CD4-positive, alpha-beta T cell treated with Interleukin-12 subunit alpha and Interleukin-12 subunit beta, for 1 hour (primary cell): ENCODE measurements at regions not wholly inside any gene's neighbourhood (a gene's known extent, or its start where the extent isn't known, plus 50 kb on each side); places are given as distances from the start of the nearest gene placed in this dataset.

Experiments
- DNase-seq: peaks from one replicate; pipeline ENCODE4 v3.0.0-alpha.2; 2020

DNA sequence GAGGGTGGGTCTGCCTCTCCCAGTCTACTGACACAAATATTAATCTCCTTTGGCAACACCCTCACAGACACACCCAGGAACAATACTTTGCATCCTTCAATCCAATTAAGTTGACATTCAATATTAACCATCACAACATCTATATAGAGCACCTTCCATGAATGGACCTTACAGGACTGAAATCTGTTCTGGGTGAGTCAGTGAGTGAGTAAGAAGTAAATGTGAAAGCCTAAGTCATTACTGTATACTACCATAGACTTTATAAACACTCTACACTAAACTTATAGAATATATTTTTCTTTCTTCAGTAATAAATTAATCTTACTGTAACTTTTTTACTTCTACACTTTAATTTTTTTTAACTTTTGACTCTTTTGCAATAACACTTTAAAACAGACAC, 993.8 kb upstream of the MAP3K7 start:
- DNase-seq, result no peak

DNA sequence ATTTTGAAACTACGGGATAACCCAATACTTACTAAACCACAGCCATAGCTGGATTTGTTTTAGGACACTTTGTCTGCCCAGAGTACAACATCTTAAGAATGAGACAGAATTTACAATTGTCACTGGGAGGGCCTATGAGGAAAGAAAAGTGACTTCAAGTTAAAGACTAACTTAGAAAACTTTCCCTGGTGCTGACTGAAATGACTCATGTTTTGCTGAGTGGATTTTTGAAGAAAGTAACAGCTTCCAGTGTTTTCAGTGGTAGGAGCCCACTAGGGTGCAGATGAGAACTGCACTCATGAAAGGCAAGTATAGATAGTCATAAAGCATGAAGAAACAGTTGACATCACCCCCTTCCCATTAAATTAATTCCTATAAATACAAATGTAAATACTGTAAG, 988.2 kb upstream of the MAP3K7 start:
- DNase-seq, result no peak

DNA sequence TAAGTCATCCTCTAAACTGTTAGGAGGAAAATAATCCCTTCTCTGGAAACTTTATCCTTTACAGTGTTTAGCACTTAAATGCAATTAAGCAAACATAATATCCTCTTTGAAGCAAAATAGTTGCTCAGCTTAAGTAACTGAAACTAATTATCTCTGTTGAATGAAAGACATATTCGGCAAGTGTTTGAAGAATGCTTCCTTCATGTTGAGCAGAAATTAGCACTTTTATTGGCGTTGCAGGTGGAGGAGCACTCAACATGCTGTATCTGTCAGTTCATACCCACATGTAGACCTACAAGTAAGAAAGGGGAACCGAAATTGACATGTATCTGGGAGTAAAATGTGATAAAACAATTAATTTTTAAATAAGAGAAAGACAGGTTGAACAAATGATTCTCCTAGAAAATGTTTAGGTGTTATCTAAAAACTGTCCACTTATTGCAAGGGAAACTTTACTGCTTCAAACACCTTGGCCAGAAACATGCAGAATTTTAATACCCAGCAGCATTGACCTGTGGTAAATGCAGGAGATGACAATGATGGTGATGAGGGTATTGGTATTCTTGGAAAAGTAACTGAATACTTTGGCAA, 987.0 kb upstream of the MAP3K7 start:
- no peak for DNase-seq

DNA sequence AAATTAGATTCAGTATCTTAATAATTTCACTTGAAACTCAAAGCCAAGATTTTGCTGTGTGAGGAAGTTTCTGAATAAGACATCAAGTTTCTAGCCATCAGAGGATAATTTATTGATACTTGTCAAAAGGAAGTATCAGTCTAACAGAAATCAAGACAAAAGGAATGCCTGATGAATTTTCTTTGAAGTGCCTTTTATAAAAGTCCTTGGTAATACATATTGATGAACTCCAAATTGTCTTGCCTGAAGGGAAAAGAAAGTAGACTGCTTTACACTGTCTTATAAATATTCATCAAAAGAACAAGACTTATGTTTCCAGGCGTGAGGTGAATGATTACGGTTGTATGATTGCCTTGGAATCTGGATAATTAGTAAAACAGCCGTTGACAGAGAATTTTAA, 986.0 kb upstream of the MAP3K7 start:
- DNase-seq, result no peak

DNA sequence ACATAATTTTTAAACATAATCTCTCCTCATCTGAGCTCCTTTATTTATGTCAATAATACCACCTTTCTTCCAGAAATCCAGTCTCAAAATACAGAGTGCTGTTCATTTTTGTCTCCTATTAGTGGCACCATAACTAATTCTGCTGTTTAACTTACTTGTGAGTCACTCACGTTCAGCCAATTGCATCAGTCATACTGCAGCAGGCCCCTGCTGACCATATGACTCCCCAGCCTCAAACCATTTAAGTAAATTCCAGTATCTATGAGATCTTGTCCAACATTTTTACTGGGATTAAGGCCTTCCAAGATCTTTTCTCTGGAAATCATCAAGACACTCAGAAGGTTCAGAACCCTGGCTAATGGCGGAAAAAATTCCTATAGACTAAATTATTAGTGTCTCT, 982.2 kb upstream of the MAP3K7 start:
- DNase-seq, result no peak

DNA sequence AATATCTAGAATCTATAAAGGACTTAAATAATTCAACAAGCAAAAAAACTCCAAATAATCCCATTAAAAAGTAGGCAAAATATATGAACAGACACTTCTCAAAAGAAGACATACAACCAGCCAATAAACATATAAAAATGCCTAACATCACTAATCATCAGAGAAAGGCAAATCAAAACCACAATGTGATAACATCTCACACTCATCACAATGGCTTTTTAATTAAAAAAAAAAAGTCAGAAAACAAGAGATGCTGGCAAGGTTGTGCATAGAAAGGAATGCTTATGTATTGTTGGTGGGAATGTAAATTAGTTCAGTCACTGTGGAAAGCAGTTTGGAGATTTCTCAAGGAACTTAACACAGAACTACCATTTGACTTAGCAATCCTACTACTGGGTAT, 979.6 kb upstream of the MAP3K7 start:
- no peak for DNase-seq

DNA sequence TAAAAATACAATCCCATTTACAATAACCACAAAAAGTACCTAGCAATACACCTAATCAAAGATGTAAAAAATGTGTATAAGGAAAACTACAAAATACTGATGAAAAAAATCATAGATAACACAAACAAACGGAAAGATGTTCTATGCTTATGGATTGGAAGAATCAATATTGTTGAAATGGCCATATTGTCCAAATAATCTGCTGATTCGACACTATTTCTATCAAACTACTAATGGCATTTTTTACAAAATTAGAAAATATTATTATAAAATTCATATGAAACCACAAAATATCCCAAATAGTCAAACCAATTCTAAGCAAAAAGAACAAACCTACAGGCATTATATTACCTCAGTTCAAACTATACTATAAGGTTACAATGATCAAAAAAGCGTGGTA, 978.3 kb upstream of the MAP3K7 start:
- DNase-seq, result no peak

DNA sequence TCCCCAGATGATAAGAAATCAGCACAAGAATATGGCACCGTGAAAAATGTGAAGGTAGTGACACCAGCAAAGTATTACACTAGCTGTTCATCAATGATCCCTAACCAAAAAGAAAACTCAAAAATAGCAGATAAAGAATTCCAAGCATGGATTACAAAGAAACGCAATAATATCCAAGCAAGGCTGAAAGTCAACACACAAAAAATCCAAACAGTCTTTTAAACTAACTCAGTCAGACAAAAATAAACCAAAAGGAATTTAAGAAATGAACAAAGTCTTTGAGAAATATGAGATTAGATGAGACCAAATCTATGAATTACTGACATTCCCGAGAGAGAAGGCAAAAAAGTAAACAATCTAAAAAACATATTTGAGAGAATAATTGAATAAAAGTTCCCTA, 976.1 kb upstream of the MAP3K7 start:
- no peak for DNase-seq

DNA sequence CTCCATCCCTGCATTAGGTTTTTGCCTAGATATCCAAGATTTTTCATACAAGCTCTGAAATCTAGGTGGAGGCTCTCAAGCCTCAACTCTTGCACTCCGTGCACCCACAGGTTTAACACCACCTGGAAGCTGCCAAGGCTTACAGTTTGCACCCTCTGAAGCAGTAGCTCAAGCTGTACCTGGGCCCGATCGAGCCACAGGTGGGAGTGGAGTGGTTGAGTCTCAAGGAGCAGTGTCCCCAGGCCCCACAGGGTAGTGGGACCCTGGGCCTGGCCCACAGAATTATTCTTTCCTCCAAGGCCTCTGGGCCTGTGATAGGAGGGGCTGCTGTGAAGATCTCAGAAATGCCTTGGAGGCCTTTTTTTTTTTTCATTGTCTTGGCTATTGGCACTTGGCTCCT, 973.5 kb upstream of the MAP3K7 start:
- no peak for DNase-seq

DNA sequence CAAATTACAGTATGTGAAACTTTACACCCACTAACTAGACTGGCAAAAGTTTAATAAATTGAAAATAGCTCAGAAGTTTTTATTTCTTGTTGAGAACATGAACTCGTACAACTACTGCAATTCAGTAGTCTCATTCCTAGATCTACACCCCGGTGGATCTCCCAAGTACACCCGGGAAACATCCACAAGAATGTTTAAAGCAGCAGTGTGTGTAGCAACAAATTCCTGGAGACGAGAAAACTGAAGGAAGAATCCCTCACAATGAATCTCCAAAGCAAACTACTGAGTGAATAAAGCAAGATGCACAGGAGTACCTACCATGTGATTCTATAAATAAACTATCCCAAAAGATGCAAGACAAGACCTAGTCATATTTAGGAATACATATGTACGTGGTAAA, 954.0 kb upstream of the MAP3K7 start:
- no peak for DNase-seq

DNA sequence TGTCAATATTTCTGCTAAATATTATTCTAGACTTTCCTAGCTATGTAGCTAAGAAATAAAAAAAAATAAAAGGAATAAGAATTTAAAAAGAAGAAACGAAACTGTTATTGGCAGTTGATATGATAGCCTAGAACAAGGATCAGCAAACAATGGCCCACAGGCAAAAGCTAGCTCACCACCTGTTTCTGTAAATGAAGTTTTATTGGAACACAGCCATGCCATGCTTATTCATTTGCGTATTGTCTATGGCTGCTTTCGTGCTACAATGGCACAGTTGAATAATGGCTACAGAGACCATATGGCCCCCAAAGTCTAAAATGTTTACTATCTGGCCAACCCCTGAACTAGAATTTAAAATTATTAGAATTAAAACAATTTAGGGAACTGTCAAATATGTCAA, 952.6 kb upstream of the MAP3K7 start:
- DNase-seq, result no peak

DNA sequence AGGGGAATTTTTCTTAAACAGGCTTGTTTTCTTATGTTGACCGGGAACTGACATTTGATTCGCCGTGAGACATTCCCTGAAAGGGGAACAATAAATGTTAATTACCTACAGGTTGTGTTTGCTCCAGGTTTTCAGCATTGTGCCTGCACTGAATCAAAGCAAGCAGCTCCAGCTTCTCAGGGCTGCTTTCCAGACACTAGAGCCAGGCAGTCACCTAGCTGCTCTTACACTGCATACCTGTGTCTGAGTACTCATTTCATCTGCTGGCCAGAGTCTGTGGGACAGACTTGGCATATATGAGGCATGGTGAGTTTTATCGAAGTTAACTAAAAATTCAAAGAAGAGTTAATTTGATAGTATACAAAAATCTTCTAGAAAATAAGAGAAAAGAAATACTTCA, 951.8 kb upstream of the MAP3K7 start:
- no peak for DNase-seq

DNA sequence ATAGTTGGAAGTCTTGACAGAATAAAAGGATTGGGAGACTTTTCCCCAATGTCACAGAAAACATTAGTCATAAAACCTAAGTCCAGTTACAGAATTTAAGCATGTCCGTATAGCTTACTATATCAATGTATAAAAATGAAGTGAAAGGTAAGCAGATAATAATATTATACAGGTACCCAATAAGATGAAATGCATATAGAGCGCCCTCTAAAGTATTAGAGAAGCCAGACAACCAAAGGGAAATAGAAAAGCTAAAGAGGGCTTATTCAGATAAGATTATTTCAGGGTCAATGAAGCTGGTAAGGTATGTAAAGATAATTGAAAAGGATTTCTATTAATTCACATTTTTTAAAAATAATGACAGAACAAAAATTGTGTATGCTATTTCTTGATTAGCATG, 947.7 kb upstream of the MAP3K7 start:
- DNase-seq, result no peak

DNA sequence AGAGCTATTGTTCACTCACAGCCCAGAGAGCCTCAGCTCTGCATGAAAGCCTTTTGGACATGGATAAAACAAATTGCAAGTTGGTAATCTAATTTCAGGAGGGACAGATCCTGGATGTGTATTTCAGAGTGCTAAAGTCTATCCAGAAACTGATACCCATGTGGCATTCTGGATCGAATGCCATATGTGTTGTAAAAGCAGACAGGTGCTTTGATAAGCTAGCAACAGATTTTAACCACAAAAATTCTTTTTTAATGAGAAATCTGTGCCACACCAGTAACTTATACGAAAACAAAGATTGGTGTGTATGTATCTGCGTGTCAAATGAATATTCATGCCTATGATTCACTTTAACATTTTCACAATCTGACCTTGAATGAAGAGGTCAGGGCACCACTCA, 936.6 kb upstream of the MAP3K7 start:
- DNase-seq, result no peak

DNA sequence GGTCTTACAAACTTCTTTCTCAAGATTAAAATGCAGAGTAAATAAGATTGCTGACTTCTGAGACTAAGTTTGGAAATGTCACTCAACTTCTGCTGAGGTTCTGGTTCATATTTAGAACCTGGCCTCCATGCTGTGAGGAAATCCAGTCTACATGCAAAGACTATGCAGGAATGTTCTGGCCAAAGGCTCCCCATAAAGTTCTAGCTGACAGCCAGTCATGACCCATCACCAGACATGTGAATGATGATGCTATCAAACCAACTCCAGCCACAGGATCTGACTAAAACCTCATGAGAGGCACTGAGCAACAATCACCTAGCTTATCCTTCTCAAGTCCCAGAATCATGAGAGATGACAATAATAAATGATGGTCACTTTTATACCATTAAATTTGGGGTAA, 935.1 kb upstream of the MAP3K7 start:
- no peak for DNase-seq

DNA sequence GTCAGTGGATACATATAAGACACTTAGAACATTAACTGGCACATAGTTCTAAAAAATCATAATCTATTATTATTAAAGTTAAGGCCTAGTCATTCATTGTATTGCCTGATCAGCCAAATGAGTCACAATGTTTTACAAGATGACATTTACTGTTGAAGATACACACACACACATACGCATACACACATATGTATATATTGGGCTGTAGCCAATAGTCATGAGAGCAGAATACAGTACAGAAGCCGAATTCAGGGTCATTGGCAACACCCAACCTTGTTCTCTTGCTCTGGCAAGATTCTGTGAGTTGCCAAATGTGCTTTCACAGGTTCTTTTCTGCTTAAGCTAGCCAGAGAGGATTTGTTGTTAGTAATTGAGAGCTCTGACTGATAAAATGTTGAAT, 922.8 kb upstream of the MAP3K7 start:
- no peak for DNase-seq

DNA sequence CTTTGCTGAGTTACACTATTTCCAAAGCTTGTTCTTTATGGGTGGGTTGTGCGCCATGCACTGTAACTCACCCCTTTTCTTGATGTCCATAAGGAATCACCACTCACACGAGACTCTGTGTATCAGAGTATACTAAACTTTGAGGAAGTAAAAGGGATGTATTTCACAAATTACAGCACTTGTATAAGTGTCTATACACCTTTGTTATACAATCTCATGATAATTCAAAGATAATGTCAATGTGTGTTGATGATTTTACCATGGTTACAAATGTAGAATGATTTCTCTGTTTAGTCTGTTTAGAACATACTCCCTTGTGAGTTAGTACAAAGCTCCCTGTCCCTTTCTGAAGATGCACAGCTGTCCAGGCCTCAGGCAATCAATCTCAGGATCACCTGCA, 922.2 kb upstream of the MAP3K7 start:
- DNase-seq, result no peak

DNA sequence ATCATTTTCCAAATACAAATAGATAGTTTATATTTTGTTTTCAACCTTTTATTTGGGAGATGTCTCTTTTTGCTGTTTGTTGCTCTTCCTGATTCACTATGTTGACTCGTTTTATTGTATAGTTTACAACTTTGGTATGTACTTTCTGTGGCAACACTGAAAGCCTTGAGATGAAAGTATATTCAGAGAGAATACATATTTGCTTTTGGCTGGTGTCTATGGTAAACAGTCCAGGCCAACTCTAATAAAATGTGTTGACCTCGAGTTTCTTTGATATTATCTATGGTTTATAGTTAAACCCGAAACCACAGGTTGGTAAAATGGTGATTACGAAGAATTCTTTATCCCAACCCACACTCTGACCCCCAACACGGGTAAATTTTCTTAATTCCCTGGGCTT, 919.6 kb upstream of the MAP3K7 start:
- DNase-seq, result no peak

DNA sequence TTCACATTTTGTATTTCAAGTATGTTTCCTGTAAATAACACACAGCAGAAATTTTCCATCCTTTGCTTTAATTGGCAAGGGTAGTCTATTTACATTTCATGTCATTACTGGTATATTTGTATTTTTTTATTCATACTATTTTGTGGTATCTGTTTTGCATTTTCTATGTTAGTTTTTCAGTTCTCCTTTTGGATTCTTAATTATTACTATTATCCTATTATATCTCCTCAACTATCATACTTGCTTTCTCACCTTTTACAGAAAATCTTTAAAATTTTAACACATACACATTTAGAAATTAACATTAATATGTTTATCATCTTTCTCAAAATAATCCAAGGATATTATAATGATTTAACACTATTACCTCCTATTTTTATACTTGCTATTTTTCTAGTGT, 918.3 kb upstream of the MAP3K7 start:
- no peak for DNase-seq

DNA sequence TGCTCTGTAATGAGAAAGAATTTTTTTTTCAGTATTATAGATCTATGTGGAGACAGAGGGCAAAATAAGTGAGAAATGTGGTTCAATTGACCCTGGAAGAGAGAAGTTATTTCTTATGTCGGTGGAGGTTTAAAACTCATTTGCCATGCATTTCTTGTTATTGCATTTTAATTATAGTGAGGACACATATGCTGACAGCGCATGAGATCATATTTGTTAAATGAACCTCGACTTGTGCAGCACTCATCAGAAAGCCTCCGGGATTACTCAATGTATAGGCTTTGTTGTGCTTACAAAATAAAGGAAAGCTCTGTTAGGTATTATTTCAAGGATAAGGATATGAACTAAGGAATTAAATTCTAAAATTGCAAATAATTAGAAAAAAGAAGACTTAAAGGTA, 915.1 kb upstream of the MAP3K7 start:
- no peak for DNase-seq

DNA sequence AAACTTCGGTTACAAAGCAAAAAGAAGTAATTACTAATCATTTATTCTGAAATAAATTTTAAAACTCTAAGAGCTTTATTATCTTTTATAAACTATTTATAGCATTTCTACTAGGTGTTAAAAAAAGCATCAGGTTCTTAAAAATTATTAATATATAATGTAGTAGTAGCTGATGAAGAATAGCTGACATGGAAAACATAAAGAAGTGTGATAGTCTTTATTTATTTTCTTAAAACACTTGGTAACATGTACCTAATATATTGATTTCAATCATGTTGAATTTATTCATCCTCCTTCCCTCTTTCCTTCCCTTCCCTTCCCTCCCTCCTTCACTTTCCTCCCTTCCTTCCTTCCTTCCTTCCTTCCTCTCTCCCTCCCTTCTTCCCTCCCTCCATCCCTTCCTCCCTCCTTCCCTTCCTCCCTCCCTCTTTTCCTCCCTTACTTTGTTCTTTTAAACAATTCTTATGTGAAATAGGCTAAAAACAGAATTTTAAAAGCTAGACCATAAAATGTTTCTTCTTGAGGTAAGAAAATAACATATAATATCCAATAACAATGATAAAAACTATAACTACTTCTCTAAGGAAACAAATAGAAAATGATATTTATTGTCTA, 913.9 kb upstream of the MAP3K7 start:
- DNase-seq, result no peak

DNA sequence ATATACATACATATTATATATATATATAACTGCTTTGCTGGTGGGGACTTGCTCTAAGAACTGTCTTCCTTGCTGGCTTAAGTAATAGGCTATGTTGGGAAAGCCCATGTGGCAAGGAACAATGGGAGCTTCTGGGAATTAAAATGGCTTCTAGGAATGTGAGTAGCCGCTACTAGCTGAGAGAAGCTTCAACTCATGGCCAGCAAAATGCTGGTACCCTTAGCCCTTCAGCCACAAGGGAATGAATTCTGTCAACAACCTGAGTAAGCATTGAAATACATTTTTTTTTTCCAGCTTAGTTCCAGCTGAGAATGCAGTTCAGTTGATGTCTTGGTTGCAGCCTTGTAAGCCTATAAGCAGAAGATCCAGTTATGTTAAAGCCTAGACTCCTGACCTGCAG, 911.7 kb upstream of the MAP3K7 start:
- DNase-seq, result no peak

DNA sequence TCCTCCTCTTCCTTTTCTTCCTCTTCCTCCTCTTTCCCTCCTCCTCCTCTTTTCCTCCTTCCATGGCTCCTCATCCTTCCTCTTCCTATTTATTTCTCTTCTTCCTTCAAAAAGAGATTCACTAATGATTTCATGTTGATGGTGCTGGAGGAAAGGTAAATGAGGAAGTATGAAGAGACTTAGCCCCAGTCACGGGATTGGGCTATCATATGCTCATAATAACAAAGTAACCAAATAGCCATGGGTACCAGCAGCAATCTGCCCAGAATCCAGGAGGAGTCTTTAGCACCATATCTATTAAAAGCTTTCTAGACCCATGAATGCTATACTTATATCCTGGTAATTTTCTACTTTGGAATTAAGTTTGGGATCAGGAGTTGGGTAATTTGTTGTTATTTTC, 910.9 kb upstream of the MAP3K7 start:
- DNase-seq, result no peak

DNA sequence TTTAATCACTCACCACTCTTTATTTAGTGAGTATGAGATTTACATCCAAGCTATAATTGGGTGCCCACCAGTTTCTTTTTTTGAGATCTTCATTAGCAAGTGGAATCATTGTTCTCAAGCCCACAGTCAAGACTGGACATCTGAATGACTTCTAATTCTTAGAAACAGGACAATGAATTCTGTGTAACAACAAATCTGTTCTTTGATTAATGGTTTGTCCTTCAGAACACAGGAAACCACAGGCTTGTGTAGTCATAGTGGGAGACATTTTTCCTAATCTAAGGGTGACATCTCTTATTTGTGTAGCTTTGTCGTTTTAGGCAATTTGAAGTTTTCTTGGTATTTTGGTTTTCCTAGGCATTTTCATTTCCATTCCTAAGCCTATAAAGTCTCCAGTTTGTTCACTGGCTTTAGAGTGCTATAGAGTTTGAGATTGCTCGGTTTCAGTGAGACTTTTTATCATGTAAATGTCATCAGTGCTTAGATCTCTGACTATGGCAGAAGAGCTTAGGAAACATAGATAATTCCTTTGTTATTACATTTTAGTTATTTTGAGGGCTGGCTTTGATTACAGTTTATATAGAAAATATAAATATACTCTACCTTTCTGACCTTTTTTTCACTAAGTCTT, 903.9 kb upstream of the MAP3K7 start:
- no peak for DNase-seq
